ENCODE measurements at regions not wholly inside any gene's neighbourhood (a gene's known extent, or its start where the extent isn't known, plus 50 kb on each side); places are given as distances from the start of the nearest gene placed in this dataset.

DNA sequence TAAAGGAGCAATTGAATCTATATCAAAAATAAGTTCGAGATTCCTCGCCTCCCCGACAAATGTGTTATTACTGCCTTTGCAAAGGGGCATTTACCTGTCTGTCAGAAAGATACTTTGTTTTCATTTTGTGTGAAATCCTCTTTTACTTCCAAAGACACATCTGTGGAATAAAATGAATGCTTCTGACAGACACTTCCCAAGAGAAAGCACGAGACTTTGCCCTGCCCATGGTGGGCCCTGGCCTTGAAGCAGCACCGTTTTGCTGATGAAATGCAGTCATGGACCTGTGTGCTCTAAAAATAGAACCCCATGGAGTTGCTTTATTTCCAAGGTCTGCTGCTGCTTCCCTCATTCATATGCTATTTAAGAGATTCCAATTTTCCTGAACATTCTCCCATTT lies 85.9 kb upstream of the USP47 start:
- TF ChIP-seq CEBPB (IDR thresholded peaks at IDR 0.05) (no peak), YY1 (IDR thresholded peaks at IDR 0.05; ENCODE audit: low read depth) (no peak), EGR1 (IDR thresholded peaks at IDR 0.05) (no peak), MAX (IDR thresholded peaks at IDR 0.05) (no peak), TAF1 (IDR thresholded peaks at IDR 0.05; ENCODE audit: low read depth) (no peak)

Measured in Ishikawa (cell line).